Breast epithelium (tissue), 4 donors: ENCODE measurements at regions not wholly inside any gene's neighbourhood (a gene's known extent, or its start where the extent isn't known, plus 50 kb on each side); places are given as distances from the start of the nearest gene placed in this dataset.

Experiments used
- DNase-seq, 2 donors: peaks; one replicate each; pipeline ENCODE4 v3.0.0-alpha.2; 2019; ENCODE audit warnings: low spot score in 2 of 2
- H3K27ac ChIP-seq, 2 donors: fragments of 200-600 bp; sonication (generic) in 1 of 2; one replicate each; pipeline ENCODE4 v1.5.1; 2016 to 2019; ENCODE audit warnings: mild to moderate bottlenecking in 1 of 2
- H3K27me3 ChIP-seq, 2 donors: fragments of 200-600 bp; sonication (generic) in 1 of 2; one replicate each; pipeline versions ENCODE4 v1.5.1 to v1.6.0; 2017 to 2019; ENCODE audit warnings: control low read depth in 1 of 2, mild to moderate bottlenecking in 1 of 2
- H3K36me3 ChIP-seq: fragments of 200-600 bp; one replicate; pipeline ENCODE4 v1.5.1; 2019
- H3K4me1 ChIP-seq, 2 donors: fragments of 200-600 bp; sonication (generic); one replicate each; pipeline ENCODE4 v1.5.1; 2016 to 2019; ENCODE audit warnings: control low read depth in 1 of 2
- H3K4me3 ChIP-seq, 3 donors: fragments of 200-600 bp; sonication (generic); 1 replicate in 2 of 3; 2 replicates in 1 of 3; pipeline ENCODE4 v1.5.1; 2016 to 2019; ENCODE audit warnings: mild to moderate bottlenecking in 3 of 3, moderate library complexity in 2 of 3
- H3K9me3 ChIP-seq, 2 donors: fragments of 200-600 bp; sonication (generic) in 1 of 2; one replicate each; pipeline ENCODE4 v1.5.1; 2016 to 2019; ENCODE audit warnings: control low read depth in 1 of 2
- CTCF ChIP-seq, 3 donors: fragments of 450-650 bp; IDR thresholded peaks; one replicate each; pipeline ENCODE4 v1.5.1; 2016 to 2017; ENCODE audit warnings: antibody characterized with exemption in 3 of 3, mild to moderate bottlenecking in 3 of 3, moderate library complexity in 3 of 3
- POLR2A ChIP-seq: fragments of 450-650 bp; IDR thresholded peaks from one replicate; pipeline ENCODE4 v1.6.1; 2016; ENCODE audit warnings: antibody characterized with exemption, mild to moderate bottlenecking, moderate library complexity
- POLR2AphosphoS5 ChIP-seq, 3 donors: sonication (generic); formaldehyde crosslinking; IDR thresholded peaks; one replicate each; pipeline ENCODE4 v1.6.1; 2017; ENCODE audit warnings: antibody characterized with exemption in 3 of 3
- intact Hi-C: fragments of 100-400 bp; cut with DNase I; formaldehyde crosslinking; loops from one replicate; pipeline ENCODE4 v1.15.1; 2023; ENCODE audit warnings: low total_unique reads

DNA sequence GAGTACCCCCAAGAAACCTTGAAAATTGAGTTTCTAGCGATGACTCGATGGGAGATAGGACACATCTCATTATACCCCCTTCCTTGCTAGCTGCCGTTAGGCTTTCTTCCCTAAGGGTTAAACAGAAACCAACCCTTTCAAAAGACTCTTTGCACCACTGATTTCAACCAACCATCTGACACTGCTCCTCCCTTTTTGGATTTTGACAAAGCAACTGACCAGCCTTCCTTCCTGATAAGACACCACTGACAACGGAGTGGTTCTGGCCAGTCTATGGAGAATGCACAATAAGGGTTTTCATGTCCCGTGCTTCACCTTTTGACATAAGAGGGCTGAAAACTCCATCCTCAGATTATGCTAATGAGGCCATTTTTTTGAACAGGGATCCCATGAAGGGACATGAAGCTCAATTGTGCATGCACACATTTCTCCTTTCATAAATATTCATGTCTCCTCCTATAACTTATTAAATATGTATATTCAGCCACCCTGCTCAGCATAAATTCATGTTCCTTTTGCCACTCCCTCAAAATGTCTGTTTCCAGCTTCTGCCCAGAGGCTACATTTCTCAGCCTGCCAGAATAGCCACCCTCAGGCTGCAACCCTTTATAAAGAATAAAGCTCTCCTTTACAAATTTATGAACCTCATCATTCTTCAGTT, 52.8 kb upstream of the SLC35F5 start:
- intact Hi-C loops, result no loop called here
- Histone ChIP-seq H3K36me3 (no peaks in the 10 kb centered on the region), H3K27me3 (no peaks in the 10 kb centered on the region), H3K4me1 (no peaks in the 10 kb centered on the region), H3K9me3 (no peaks in the 10 kb centered on the region), H3K27ac (no peak overlapping the region), H3K4me3 (no peak overlapping the region)
- no peak for DNase-seq
- TF ChIP-seq CTCF (IDR thresholded peaks at IDR 0.05), result no peak
- TF ChIP-seq POLR2A, result no peak
- no peak for TF ChIP-seq POLR2AphosphoS5 (IDR thresholded peaks at IDR 0.05)

- no peak for DNase-seq
- Histone ChIP-seq H3K4me1 (no peaks in the 10 kb centered on the region), H3K9me3 (no peaks in the 10 kb centered on the region), H3K4me3 (no peak overlapping the region), H3K27ac (no peak overlapping the region), H3K36me3 (no peaks in the 10 kb centered on the region), H3K27me3 (no peaks in the 10 kb centered on the region)
- intact Hi-C loops, result no loop called here
- no peak for TF ChIP-seq POLR2A
Observed at GRCh38 chr2:113807721-113808120, 51.3 kb upstream of the SLC35F5 start.

DNA sequence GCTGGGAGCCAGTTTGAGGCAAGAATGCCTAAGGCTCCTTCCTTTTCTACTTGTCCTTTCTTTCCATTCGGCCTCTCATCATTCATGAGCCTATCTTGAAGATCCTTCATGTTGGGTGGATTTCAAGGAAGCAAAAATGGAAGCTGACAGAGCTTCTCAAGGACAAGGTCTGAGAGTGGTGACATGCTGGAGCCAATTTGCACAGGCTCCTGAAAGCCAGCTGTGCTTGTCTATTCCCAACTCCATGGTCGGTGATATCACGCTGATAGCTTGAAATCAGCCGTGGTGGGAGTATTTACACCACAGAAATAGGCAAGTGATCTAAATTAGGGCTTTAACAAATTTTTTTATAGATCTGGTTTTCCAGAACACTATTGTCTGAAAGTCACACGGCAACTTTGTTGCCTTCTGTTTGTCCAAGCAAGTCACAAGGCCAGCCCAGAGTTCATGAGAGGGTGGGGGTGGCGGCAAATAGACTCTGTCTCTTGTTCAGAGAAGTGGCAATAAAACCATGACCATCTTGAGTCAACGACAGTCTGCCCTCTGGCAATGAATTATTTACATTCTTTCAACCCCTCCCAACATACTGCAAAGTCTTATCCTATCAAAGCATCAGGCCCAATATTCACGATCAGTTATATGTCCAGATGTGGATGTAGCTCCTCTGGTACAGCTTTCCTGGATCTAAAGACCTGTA, 49.9 kb upstream of the SLC35F5 start:
- intact Hi-C loops, result no loop called here
- DNase-seq, result no peak
- Histone ChIP-seq H3K36me3 (no peaks in the 10 kb centered on the region), H3K27ac (no peak overlapping the region), H3K27me3 (no peaks in the 10 kb centered on the region), H3K4me1 (no peaks in the 10 kb centered on the region), H3K9me3 (no peaks in the 10 kb centered on the region), H3K4me3 (no peak overlapping the region)
- no peak for TF ChIP-seq CTCF (IDR thresholded peaks at IDR 0.05)
- TF ChIP-seq POLR2AphosphoS5 (IDR thresholded peaks at IDR 0.05), result no peak
- TF ChIP-seq POLR2A, result no peak
